Activated T-cell treated with anti-CD3 and anti-CD28 coated beads, Interleukin-2, amount 50 U/mL, for 4 hours (primary cell): ENCODE measurements at regions not wholly inside any gene's neighbourhood (a gene's known extent, or its start where the extent isn't known, plus 50 kb on each side); places are given as distances from the start of the nearest gene placed in this dataset.
"Not testable (repeated sequence)": the region's sequence is repeated elsewhere in the genome, so short reads cannot be mapped to it uniquely, and the experiment has no call there.

Source experiments
- ATAC-seq, 2 donors: fragments of 200-7000 bp; cut with Tn5 transposase; one replicate each; pipeline ENCODE4 v1.10.0; 2021
- DNase-seq: peaks from one replicate; pipeline ENCODE4 v3.0.0-alpha.2; 2020
- H3K27me3 Mint-ChIP-seq: one replicate; pipeline ENCODE4 v1.8.0; 2021; ENCODE audit warnings: low read depth, mixed read lengths
- H3K36me3 Mint-ChIP-seq: one replicate; pipeline ENCODE4 v1.8.0; 2022; ENCODE audit warnings: mixed read lengths; ENCODE audit not compliant: insufficient read depth
- H3K4me1 Mint-ChIP-seq: one replicate; pipeline ENCODE4 v1.8.0; 2021; ENCODE audit warnings: low read depth, mixed read lengths
- H3K4me3 Mint-ChIP-seq: one replicate; pipeline ENCODE4 v1.8.0; 2021; ENCODE audit warnings: mild to moderate bottlenecking, moderate library complexity, mixed read lengths
- H3K9me3 Mint-ChIP-seq: one replicate; pipeline ENCODE4 v1.8.0; 2021; ENCODE audit warnings: mixed read lengths

DNA sequence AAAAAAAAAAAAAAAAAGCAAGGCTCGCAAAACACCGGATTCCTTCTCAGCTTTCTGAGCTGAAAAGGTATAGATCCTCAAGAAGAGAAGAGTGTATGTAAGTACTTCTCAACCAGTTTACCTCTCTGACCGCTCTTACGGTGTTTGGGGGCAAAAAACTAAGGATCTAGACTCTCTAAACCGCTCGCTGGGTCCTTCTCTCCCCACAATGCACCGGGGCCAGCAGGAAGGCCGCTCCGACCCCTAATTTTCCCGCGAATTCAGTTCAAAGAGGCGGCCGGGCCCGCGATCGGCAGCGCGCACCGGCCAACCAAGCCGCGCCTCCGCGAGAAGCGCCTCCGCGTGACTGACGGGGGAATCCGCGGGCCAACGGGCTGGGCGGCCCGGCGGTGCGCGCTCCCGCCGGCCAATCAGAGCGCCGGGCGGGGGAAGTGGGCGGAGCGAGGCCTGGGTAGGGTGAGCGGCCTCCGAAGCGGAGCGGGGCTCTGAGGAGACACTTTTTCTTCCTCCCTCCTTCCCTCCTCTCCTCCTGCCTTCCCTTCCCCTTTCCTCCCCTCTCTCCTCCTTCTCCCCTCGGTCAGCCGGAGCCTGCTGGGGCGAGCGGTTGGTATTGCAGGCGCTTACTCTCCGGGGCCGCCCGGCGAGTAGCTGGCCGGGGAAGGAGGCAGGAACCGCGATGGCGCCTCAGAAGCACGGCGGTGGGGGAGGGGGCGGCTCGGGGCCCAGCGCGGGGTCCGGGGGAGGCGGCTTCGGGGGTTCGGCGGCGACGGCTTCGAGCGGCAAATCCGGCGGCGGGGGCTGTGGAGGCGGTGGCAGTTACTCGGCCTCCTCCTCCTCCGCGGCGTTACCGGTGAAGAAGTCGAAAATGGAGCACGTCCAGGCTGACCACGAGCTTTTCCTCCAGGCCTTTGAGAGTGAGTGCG lies 93.0 kb downstream of the CRLF3 start:
- not testable (repeated sequence) for H3K27me3 Mint-ChIP-seq, H3K9me3 Mint-ChIP-seq
- ATAC-seq (peak; percentile 97), DNase-seq (peak; percentile 79)
- H3K4me3 Mint-ChIP-seq: peak overlapping the region; percentile 97
- peaks cover 12% of the 10 kb centered on the region for H3K36me3 Mint-ChIP-seq
- peaks cover 34% of the 10 kb centered on the region for H3K4me1 Mint-ChIP-seq

DNA sequence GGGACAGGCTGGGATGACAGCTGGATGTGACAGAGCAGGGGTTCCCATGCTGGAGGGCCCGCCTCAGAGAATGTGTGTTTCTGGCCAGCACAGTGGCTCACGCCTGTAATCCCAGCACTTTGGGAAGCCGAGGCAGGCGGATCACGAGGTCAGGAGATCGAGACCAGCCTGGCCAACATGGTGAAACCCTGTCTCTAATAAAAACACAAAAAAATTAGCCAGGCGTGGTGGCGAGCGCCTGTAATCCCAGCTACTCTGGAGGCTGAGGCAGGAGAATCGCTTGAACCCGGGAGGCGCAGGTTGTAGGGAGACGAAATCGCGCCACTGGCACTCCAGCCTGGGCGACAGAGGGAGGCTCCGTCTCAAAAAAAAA lies 93.7 kb downstream of the CRLF3 start:
- peak overlapping the region; percentile 97 for H3K4me3 Mint-ChIP-seq
- H3K36me3 Mint-ChIP-seq: peaks cover 11% of the 10 kb centered on the region
- H3K27me3 Mint-ChIP-seq, DNase-seq, ATAC-seq, H3K9me3 Mint-ChIP-seq: not testable (repeated sequence)
- peaks cover 34% of the 10 kb centered on the region for H3K4me1 Mint-ChIP-seq

DNA sequence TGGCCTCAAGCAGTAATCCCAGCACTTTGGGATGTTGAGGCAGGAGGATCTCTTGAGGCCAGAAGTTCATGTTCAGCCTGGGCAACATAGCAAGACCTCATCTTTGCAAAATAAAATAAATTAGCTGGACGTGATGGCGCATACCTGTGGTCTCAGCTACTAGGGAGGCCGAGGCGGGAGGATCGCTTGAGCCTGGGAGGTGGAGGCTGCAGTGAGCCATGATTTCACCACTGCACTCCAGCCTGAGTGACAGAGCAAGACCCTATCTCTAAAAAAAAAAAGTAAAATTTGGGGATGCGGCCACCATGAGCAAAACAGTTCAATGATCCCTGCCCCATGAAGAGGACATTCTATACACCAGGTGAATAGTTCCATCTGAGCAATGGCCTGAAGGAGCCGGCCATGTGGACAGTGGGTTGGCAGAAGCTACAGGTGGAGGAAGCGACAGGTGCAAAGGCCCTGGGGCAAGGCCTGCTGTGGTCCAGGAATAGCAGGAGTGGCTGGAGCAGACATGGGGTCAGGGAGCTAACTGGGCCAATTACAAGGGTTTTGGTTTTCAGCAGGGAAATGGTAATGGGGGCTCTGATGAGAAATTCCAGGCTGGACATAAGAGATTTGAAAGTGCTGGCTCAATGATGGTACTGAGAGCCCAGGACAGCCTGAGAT lies 94.2 kb downstream of the CRLF3 start:
- ATAC-seq, H3K9me3 Mint-ChIP-seq, H3K36me3 Mint-ChIP-seq, H3K27me3 Mint-ChIP-seq, DNase-seq: not testable (repeated sequence)
- peak overlapping the region; percentile 97 for H3K4me3 Mint-ChIP-seq
- H3K4me1 Mint-ChIP-seq: peaks cover 30% of the 10 kb centered on the region

DNA sequence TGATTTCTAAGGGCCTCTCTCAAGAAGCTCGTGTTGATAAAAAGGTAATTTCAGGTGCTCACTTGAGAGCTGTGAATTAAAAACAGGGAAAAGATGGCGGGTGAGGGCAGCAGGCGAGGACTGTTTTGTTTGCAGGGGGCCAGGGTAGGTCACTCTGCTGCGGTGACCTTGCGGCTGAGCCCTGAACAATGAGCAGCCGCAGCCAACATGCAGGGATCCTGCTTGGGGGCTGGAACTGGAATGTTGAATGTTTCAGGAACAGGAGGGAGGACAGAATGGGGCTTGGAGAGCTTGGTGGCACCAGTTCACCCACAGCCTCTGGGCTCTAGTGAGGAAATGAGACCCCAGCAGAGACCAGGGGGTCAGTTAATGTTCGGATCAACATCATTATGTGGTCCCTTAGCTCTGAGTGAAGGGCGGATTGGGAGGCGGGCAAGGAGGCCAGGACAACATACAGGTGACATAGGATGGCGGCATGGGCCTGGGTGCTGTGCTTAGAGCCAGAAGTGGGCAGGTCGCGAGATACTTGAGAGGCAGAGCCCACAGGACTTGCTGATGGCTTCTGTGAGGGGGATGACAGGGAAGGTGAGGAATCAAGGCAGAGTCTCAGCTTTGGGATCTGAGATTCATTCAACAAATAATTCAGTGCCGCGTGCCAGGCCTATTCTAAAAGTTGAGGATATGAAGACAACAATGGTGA lies 94.9 kb downstream of the CRLF3 start:
- peak overlapping the region; percentile 97 for H3K4me3 Mint-ChIP-seq
- H3K36me3 Mint-ChIP-seq, DNase-seq: not testable (repeated sequence)

DNA sequence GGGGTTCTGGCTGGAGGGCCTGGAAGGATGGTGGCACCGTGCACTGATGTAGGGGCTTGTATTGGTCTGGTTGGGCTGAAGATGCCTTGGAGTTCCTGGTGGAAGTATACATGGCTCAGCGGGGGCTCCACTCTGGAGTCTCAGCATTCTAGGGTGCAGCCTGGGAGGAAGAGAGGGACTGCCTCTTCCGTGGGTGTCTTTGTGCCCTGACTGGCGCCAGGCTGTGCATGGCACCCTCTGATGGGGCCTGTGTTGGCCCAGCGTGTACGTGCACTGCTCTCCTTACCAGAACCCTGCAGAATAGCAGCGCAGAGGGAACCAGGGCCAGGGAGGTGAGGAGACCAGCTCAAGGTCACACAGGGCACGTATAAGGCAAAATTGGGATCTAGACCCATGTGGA lies 97.0 kb downstream of the CRLF3 start:
- H3K4me3 Mint-ChIP-seq, H3K9me3 Mint-ChIP-seq, H3K36me3 Mint-ChIP-seq, H3K27me3 Mint-ChIP-seq, ATAC-seq, DNase-seq: not testable (repeated sequence)
- H3K4me1 Mint-ChIP-seq: peaks cover 14% of the 10 kb centered on the region

More for the DNA sequence above, 94.9 kb downstream of the CRLF3 start:
- not testable (repeated sequence) for ATAC-seq, H3K9me3 Mint-ChIP-seq, H3K27me3 Mint-ChIP-seq
- H3K4me1 Mint-ChIP-seq: peaks cover 27% of the 10 kb centered on the region

DNA sequence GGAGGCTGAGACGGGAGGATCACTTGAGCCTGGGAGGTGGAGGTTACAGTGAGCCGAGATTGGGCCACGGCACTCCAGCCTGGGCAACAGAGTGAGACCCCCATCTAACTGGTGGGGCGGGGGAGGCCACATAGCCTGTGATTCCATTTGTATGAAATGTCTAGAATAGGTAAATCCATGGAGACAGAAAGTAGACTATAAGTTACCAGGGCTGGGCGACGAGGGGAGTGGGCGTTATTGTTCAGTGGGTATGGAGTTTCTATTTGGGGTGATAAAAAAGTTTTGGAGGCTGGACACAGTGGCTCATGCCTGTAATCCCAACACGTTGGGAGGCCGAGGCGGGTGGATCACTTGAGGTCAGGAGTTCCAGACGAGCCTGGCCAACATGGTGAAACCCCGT lies 97.8 kb downstream of the CRLF3 start:
- not testable (repeated sequence) for H3K36me3 Mint-ChIP-seq, H3K4me3 Mint-ChIP-seq, DNase-seq, H3K9me3 Mint-ChIP-seq, H3K27me3 Mint-ChIP-seq, ATAC-seq
- H3K4me1 Mint-ChIP-seq: peaks cover 14% of the 10 kb centered on the region

DNA sequence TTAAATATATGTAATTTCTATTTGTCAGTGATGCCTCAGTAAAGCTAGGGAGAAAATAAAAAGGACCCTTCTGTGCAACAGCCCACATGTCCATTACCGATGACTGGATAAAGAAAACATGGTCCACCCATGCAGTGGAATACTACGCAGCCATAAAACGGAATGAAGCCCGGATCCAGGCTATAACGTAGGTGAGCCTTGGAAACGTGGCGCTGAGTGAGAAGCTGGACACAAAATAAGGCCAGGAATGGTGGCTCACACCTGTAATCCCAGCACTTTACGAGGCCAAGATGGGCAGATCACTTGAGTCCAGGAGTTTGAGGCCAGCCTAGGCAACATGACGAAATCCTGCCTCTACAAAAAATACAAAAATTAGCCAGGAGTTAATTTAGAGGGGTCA lies 98.2 kb downstream of the CRLF3 start:
- DNase-seq, H3K36me3 Mint-ChIP-seq, ATAC-seq, H3K9me3 Mint-ChIP-seq, H3K27me3 Mint-ChIP-seq, H3K4me3 Mint-ChIP-seq: not testable (repeated sequence)
- peaks cover 14% of the 10 kb centered on the region for H3K4me1 Mint-ChIP-seq

DNA sequence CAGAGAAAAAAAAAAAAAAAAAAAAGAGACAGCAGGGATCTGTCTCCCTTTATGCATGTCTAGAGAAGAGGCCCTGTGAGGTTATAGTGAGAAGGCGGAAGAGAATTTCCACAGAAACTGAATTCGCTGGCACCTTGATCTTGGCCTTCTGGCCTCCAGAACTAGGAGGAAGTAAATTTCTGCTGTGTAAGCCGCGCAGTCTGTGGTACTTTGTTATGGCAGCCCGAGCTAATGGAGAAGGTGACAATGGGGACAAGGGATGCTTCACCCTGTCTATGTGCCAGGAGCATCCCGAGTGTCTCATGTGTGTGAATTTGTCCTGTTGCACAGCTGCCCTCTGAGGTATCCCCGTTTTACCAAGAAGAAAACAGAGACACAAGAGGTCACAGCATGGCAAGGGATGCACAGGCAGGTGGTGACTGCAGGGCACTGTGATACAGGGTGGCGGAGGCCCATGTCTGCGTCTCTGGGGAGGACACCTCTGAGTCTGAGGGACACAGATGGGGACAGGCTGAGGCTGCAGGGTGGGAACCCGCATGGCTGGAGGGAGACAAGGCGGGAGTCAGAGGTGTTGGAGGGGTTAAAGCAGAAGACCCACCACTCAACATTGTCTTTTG lies 100.3 kb downstream of the CRLF3 start:
- H3K9me3 Mint-ChIP-seq, ATAC-seq, H3K27me3 Mint-ChIP-seq, DNase-seq, H3K36me3 Mint-ChIP-seq, H3K4me3 Mint-ChIP-seq: not testable (repeated sequence)
- H3K4me1 Mint-ChIP-seq: peaks cover 10% of the 10 kb centered on the region

DNA sequence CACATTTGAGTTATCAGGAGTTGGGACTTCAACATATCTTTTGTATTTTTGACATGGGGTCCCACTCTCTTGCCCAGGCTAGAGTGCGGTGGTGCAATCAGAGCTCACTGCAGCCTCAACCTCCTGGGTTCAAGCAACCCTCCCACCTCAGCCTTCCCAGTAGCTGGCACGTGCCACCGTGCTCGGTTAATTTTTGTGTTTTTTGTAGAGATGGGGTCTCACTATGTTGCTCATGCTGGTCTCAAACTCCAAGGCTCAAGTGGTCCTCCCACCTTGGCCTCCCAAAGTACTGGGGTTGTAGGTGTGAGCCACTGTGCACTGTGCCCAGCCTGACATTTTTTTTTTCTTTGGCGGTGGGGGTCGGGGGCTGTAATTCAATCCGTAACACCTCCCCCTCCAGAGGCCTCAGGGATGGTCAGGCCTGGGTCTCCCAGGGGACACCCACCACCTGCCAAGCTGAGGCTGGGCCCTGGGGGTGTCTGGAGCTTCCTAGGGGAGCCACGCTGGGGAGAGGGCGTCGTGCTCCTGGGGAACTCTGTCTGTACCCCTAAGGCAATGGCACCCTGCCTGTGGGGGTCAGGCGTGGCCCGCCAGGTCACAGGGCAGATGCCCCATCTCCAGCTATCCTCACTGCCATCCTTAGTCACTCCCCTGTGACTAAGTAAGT lies 102.2 kb downstream of the CRLF3 start:
- not testable (repeated sequence) for H3K4me1 Mint-ChIP-seq, H3K4me3 Mint-ChIP-seq, DNase-seq, H3K9me3 Mint-ChIP-seq, ATAC-seq, H3K36me3 Mint-ChIP-seq, H3K27me3 Mint-ChIP-seq

DNA sequence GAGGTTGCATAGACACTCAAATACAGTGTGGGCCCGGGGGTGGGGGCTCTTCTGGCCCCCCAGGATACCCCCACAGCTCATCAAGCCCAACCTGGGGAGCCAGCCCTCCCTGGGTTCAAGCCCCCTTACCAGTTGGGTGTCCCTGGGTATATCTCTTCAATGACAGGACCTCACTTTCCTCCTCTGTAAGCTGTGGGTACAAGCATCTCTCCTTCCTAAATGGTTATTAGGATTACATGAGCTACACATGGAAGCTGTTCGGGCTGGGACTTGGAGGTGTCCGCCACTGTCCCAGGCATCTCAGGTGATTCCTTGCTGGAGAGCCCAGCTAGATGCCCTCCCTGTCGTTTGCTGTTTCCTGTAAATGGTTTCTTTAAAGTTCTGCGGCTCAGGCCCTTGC lies 103.5 kb downstream of the CRLF3 start:
- not testable (repeated sequence) for H3K9me3 Mint-ChIP-seq, DNase-seq, H3K4me1 Mint-ChIP-seq, ATAC-seq, H3K4me3 Mint-ChIP-seq, H3K36me3 Mint-ChIP-seq, H3K27me3 Mint-ChIP-seq

DNA sequence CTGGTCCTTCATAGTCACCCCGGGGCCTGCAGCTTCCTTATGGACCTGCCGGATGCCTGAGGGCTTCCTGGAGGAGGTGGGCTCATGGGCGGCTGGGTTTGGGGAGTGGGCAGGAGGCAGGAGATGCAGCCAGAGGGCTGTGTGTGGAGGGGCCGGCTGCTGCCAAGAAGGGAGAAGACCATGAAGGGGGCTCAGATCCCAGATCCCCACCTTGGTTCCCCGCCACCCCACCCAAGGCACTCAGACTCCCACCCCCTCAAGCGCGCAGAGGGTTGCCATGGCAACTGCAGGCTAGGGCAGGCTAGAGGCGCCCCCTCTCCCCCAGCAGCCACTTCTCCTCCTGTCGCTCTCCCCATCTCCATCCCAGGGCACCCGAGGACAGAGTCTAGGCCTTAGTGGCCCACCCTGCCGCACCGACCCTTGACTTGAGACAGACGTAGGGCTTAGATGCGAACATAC lies 104.5 kb downstream of the CRLF3 start:
- Mint-ChIP-seq H3K36me3 (no peaks in the 10 kb centered on the region), H3K4me1 (peaks cover 3% of the 10 kb centered on the region), H3K27me3 (no peaks in the 10 kb centered on the region), H3K4me3 (no peak overlapping the region), H3K9me3 (no peaks in the 10 kb centered on the region)
- no peak for DNase-seq
- ATAC-seq: no peak

DNA sequence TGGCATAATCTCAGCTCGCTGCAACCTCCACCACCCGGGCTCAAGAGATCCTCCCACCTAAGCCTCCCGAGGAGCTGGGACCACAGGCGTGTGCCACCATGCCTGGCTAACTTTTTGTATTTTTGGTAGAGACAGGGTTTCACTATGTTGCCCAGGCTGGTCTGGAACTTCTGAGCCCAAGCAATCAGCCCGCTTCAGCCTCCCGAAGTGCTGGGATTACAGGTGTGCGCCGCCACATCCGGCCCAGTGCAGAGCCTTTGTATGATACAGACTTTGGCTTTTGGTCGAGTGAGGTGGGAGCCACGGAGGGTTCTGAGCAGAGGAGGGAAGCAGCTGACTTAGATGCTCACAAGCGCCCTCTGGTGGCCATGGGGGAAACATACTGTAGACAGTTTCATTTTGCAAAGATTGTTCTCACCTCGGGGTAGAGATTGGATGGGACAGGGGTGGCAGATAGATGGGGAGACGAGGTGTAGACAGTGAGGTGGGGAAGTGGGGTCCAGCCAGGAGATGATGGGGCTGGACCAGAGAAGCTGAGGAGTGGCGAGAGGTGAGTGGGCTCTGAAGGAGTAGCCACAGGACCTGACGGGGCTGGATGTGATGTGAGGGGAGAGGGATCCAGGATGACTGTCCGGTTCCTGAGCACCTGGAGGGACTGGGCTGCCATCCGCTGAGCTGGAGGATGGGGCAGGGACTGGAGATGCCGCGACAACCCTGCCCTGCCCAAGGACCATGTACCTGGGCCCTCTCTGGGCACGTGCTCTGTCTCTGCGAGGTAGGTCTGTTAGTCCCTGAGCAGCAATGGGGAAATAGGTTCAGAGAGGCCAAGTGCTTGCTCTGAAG lies 105.1 kb downstream of the CRLF3 start:
- H3K9me3 Mint-ChIP-seq, H3K27me3 Mint-ChIP-seq, H3K36me3 Mint-ChIP-seq, H3K4me1 Mint-ChIP-seq: not testable (repeated sequence)
- DNase-seq (peak; percentile 78), ATAC-seq (peak; percentile 71 to 73)
- H3K4me3 Mint-ChIP-seq: peak overlapping the region; percentile 2

DNA sequence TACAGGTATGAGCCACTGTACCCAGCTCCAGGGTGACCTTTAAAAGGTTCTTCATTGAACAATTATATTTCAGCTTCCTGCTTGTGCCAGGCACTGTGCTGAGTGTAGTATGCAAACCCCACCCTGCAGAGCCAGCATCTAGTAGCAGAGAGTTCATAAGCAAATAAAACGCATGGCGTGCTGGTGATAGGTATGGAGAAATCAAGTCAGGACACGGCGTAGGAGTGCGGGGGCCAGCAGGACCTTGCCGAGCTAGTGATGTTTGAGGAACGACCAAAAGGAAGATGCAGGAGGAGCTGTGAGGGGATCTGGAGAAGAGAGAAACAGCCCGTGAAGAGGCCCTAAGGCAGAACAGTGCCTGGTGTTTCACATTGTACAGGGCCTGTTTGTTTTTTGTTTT lies 105.8 kb downstream of the CRLF3 start:
- H3K9me3 Mint-ChIP-seq, H3K4me3 Mint-ChIP-seq, H3K4me1 Mint-ChIP-seq, ATAC-seq, DNase-seq, H3K27me3 Mint-ChIP-seq, H3K36me3 Mint-ChIP-seq: not testable (repeated sequence)
